Peyer's patch (tissue), 4 donors: ENCODE measurements at regions not wholly inside any gene's neighbourhood (a gene's known extent, or its start where the extent isn't known, plus 50 kb on each side); places are given as distances from the start of the nearest gene placed in this dataset.

Experiments used
- DNase-seq, 3 donors: peaks; one replicate each; pipeline ENCODE4 v3.0.0-alpha.2; 2017 to 2019
- H3K27ac ChIP-seq, 4 donors: fragments of 200-600 bp; sonication (generic); one replicate each; pipeline ENCODE4 v1.5.1; 2016 to 2019
- H3K27me3 ChIP-seq, 2 donors: fragments of 200-600 bp; sonication (generic); one replicate each; pipeline ENCODE4 v1.5.1; 2019
- H3K36me3 ChIP-seq, 3 donors: fragments of 200-600 bp; sonication (generic); one replicate each; pipeline ENCODE4 v1.5.1; 2016 to 2019
- H3K4me1 ChIP-seq, 4 donors: fragments of 200-600 bp; sonication (generic); one replicate each; pipeline ENCODE4 v1.5.1; 2016 to 2019
- H3K4me3 ChIP-seq, 4 donors: fragments of 200-600 bp; sonication (generic); 1 replicate in 3 of 4; 2 replicates in 1 of 4; pipeline ENCODE4 v1.5.1; 2016 to 2019; ENCODE audit warnings: mild to moderate bottlenecking in 1 of 4
- H3K9me3 ChIP-seq, 4 donors: fragments of 200-600 bp; sonication (generic); one replicate each; pipeline ENCODE4 v1.5.1; 2016 to 2019; ENCODE audit warnings: mild to moderate bottlenecking in 1 of 4
- CTCF ChIP-seq, 6 experiments: fragments of 450-650 bp in 4 of 6; fragments of 200-600 bp in 2 of 6; sonication (generic) in 1 of 6; IDR thresholded peaks; one replicate each; pipeline ENCODE4 v1.5.1; 2017 to 2019; ENCODE audit warnings: antibody characterized with exemption in 6 of 6, mild to moderate bottlenecking in 3 of 6, moderate library complexity in 1 of 6
- POLR2A ChIP-seq, 2 donors: fragments of 450-650 bp; IDR thresholded peaks; one replicate each; pipeline ENCODE4 v1.5.1; 2017; ENCODE audit warnings: antibody characterized with exemption in 2 of 2, mild to moderate bottlenecking in 2 of 2, moderate library complexity in 2 of 2

- no peaks in the 10 kb centered on the region for H3K4me1 ChIP-seq
These were observed 110.0 kb downstream of the EMX2 start for GRCh38 chr10:117652228-117653169.

GRCh38 chr10:117653170-117653515 lies 110.6 kb downstream of the EMX2 start:
- H3K9me3 ChIP-seq: no peaks in the 10 kb centered on the region
- H3K4me1 ChIP-seq: no peaks in the 10 kb centered on the region
- H3K27ac ChIP-seq: no peak overlapping the region
- TF ChIP-seq POLR2A (IDR thresholded peaks at IDR 0.05) (no peak), CTCF (IDR thresholded peaks at IDR 0.05) (no peak)
- no peak overlapping the region for H3K4me3 ChIP-seq
- H3K27me3 ChIP-seq: no peaks in the 10 kb centered on the region
- DNase-seq: no peak
- no peaks in the 10 kb centered on the region for H3K36me3 ChIP-seq

More at GRCh38 chr10:117652228-117653169, 110.0 kb downstream of the EMX2 start:
- TF ChIP-seq CTCF (IDR thresholded peaks at IDR 0.05): no peak
- no peak for TF ChIP-seq POLR2A (IDR thresholded peaks at IDR 0.05)
- no peaks in the 10 kb centered on the region for H3K9me3 ChIP-seq
- no peaks in the 10 kb centered on the region for H3K27me3 ChIP-seq
- no peak overlapping the region for H3K27ac ChIP-seq
- H3K36me3 ChIP-seq: no peaks in the 10 kb centered on the region
- DNase-seq: no peak
- no peak overlapping the region for H3K4me3 ChIP-seq

- no peaks in the 10 kb centered on the region for H3K9me3 ChIP-seq
- H3K27me3 ChIP-seq: no peaks in the 10 kb centered on the region
- DNase-seq: no peak
- no peaks in the 10 kb centered on the region for H3K4me1 ChIP-seq
- no peak overlapping the region for H3K4me3 ChIP-seq
- no peak overlapping the region for H3K27ac ChIP-seq
- no peaks in the 10 kb centered on the region for H3K36me3 ChIP-seq
- TF ChIP-seq CTCF (IDR thresholded peaks at IDR 0.05): no peak
- TF ChIP-seq POLR2A (IDR thresholded peaks at IDR 0.05): no peak
These were observed 111.6 kb downstream of the EMX2 start for GRCh38 chr10:117654105-117654504.

GRCh38 chr10:117656385-117657367 lies 114.1 kb downstream of the EMX2 start:
- Histone ChIP-seq H3K4me1 (no peaks in the 10 kb centered on the region), H3K4me3 (no peak overlapping the region), H3K27ac (no peak overlapping the region), H3K27me3 (no peaks in the 10 kb centered on the region), H3K36me3 (no peaks in the 10 kb centered on the region), H3K9me3 (no peaks in the 10 kb centered on the region)
- no peak for TF ChIP-seq POLR2A (IDR thresholded peaks at IDR 0.05)
- DNase-seq: no peak

GRCh38 chr10:117661316-117661715 lies 118.8 kb downstream of the EMX2 start:
- no peaks in the 10 kb centered on the region for H3K27me3 ChIP-seq
- no peaks in the 10 kb centered on the region for H3K9me3 ChIP-seq
- no peak for DNase-seq
- no peaks in the 10 kb centered on the region for H3K4me1 ChIP-seq
- H3K36me3 ChIP-seq: no peaks in the 10 kb centered on the region
- no peak overlapping the region for H3K4me3 ChIP-seq
- no peak overlapping the region for H3K27ac ChIP-seq
- TF ChIP-seq CTCF (IDR thresholded peaks at IDR 0.05) (no peak), POLR2A (IDR thresholded peaks at IDR 0.05) (no peak)

GRCh38 chr10:117662126-117662525 lies 119.6 kb downstream of the EMX2 start:
- Histone ChIP-seq H3K9me3 (no peaks in the 10 kb centered on the region), H3K27ac (no peak overlapping the region), H3K4me3 (no peak overlapping the region), H3K36me3 (no peaks in the 10 kb centered on the region), H3K27me3 (no peaks in the 10 kb centered on the region), H3K4me1 (no peaks in the 10 kb centered on the region)
- no peak for DNase-seq
- no peak for TF ChIP-seq POLR2A (IDR thresholded peaks at IDR 0.05)
- no peak for TF ChIP-seq CTCF (IDR thresholded peaks at IDR 0.05)
